ENCODE measurements at regions not wholly inside any gene's neighbourhood (a gene's known extent, or its start where the extent isn't known, plus 50 kb on each side); places are given as distances from the start of the nearest gene placed in this dataset.

DNA sequence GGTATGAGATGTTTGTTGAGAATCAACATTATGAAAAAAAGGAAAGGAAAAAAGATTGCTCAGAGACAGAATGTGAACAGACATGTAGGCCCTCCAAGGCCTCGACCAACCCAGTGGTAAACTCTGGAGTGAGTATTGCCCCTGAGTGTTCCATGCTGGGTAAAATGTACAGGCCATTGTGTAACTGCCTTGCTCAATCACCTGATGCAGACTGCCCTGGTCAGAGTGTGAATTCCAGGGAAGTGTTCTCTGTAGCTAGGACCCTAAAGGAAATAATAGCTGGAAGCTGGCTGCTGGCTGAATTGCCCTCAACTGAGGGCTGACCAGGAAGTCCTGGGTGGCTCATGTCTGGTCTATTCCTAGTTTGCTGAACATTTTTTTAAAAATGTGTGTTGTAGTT is 1081.4 kb upstream of the LRFN5 start:
- no peaks in the 10 kb centered on the region for H3K27me3 ChIP-seq (ENCODE audit: control insufficient read depth, insufficient read depth, low read length)
- H3K36me3 ChIP-seq (ENCODE audit: control insufficient read depth, insufficient read depth, low read length) = no peaks in the 10 kb centered on the region
- TF ChIP-seq, protein P1, sequence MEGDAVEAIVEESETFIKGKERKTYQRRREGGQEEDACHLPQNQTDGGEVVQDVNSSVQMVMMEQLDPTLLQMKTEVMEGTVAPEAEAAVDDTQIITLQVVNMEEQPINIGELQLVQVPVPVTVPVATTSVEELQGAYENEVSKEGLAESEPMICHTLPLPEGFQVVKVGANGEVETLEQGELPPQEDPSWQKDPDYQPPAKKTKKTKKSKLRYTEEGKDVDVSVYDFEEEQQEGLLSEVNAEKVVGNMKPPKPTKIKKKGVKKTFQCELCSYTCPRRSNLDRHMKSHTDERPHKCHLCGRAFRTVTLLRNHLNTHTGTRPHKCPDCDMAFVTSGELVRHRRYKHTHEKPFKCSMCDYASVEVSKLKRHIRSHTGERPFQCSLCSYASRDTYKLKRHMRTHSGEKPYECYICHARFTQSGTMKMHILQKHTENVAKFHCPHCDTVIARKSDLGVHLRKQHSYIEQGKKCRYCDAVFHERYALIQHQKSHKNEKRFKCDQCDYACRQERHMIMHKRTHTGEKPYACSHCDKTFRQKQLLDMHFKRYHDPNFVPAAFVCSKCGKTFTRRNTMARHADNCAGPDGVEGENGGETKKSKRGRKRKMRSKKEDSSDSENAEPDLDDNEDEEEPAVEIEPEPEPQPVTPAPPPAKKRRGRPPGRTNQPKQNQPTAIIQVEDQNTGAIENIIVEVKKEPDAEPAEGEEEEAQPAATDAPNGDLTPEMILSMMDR (IDR thresholded peaks at IDR 0.05; ENCODE audit: insufficient read depth, low read length, severe bottlenecking) = no peak
- H3K4me3 ChIP-seq (ENCODE audit: low read depth, low read length) = no peak overlapping the region
- DNase-seq (ENCODE audit: low read depth) (no peak), FAIRE-seq (no peak)

DNA sequence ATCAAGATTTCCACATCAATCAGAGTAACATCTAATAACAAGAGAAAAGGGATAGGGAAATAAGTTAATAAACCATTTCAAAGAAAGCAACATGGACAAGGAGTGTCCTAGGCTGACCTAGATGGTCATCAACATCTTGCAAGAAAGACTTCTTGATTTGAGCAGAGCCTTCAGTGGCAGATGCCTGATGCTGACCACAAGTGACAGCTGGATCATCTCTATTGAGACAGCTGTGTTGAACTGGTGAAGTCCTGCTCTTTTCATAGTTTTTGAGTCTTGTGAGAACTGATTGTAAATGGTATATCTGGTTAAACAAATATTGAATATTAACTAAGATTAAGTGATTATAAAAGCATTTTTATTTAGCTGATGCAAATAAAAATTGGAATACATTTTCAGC is 1083.6 kb upstream of the LRFN5 start:
- DNase-seq (ENCODE audit: low read depth) = no peak
- no peak for FAIRE-seq
- no peaks in the 10 kb centered on the region for H3K36me3 ChIP-seq (ENCODE audit: control insufficient read depth, insufficient read depth, low read length)
- H3K4me3 ChIP-seq (ENCODE audit: low read depth, low read length) = no peak overlapping the region
- TF ChIP-seq, protein P1 (IDR thresholded peaks at IDR 0.05; ENCODE audit: insufficient read depth, low read length, severe bottlenecking) = no peak
- H3K27me3 ChIP-seq (ENCODE audit: control insufficient read depth, insufficient read depth, low read length) = no peaks in the 10 kb centered on the region

DNA sequence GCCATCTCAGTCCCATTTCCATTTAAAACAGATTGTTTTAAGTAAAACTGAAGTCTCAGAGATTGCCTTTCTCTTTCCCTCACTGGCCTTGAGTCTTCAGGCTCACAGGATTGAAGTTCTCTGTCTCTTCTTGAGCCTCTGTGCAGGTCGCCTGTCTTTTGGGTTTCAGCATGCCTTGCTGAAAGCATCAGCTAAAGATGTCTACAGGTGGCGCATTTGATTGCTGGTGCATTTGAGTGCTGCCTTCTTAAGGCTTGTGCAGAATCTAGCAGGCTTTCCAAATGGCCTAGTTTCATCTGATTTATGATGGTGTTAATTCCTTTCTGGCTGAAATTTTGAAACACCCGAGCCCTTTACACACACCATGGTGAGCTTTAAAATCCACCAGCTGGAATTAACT is 1062.2 kb upstream of the FBXO33 start:
- no peak for DNase-seq (ENCODE audit: low read depth)
- H3K4me3 ChIP-seq (ENCODE audit: low read depth, low read length) = no peak overlapping the region
- FAIRE-seq = no peak
- H3K27me3 ChIP-seq (ENCODE audit: control insufficient read depth, insufficient read depth, low read length) = no peaks in the 10 kb centered on the region
- TF ChIP-seq, protein P1 (IDR thresholded peaks at IDR 0.05; ENCODE audit: insufficient read depth, low read length, severe bottlenecking) = no peak
- H3K36me3 ChIP-seq (ENCODE audit: control insufficient read depth, insufficient read depth, low read length) = no peaks in the 10 kb centered on the region

DNA sequence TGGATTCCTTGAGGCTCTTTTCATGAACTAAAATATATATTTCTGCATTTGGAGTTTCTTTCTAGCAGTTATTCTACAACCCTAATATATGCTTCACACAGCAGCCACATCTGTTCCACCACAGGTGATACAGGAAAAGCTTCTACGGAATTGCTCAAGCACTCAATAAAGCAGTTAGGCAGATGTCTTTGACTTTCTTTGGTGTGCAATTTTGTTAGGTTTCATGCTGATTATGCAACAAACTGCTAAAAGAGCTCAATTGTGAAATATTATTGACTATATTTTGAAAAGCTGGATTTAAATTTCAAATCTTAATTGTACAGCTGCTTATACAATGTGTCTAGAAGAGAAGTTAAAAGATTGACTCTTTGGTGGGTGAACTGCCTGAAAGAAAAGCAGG is 1055.6 kb upstream of the FBXO33 start:
- Histone ChIP-seq H3K27me3 (ENCODE audit: control insufficient read depth, insufficient read depth, low read length) (no peaks in the 10 kb centered on the region), H3K36me3 (ENCODE audit: control insufficient read depth, insufficient read depth, low read length) (no peaks in the 10 kb centered on the region), H3K4me3 (ENCODE audit: low read depth, low read length) (no peak overlapping the region)
- FAIRE-seq = no peak
- TF ChIP-seq, protein P1 (IDR thresholded peaks at IDR 0.05; ENCODE audit: insufficient read depth, low read length, severe bottlenecking) = no peak
- no peak for DNase-seq (ENCODE audit: low read depth)

DNA sequence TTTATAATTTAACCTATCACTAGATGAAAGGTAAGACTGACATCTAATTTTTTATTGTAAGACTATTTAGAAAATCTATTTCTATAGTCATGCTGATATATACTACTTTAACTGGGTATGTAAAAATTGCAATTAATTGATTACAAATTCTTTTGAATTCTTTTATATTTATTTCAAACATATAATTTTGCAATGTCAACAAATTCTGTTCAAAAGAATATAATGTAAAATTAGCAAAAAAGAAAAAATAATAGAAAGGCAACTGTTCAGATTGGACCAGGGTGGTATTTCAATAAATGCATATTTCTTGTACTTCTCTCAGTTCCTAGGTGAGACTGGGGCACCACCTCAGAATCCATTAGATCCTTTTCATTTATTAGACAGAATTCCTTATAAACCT is 1053.5 kb upstream of the FBXO33 start:
- Histone ChIP-seq H3K4me3 (ENCODE audit: low read depth, low read length) (no peak overlapping the region), H3K27me3 (ENCODE audit: control insufficient read depth, insufficient read depth, low read length) (no peaks in the 10 kb centered on the region), H3K36me3 (ENCODE audit: control insufficient read depth, insufficient read depth, low read length) (no peaks in the 10 kb centered on the region)
- FAIRE-seq (no peak), DNase-seq (ENCODE audit: low read depth) (no peak)
- TF ChIP-seq, protein P1 (IDR thresholded peaks at IDR 0.05; ENCODE audit: insufficient read depth, low read length, severe bottlenecking) = no peak

DNA sequence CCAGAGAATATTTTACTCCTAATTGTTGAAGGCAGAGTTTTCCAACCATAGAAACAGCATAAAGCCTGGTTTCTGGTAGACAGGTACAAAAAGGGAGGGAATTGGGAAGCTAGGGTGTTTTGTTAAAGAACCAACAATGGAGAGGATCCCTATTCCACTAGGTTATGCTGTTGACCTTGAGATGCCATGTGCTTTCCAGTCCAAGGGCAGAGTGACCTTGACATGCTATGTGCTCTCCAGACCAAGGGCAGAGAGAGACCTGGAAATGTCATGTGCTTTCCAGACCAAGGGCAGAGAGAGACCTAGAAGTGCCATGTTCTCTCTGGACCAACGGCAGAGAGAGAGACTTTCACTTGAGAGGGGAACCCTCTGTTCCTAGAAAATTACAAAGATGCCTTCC is 1043.8 kb upstream of the FBXO33 start:
- TF ChIP-seq, protein P1 (IDR thresholded peaks at IDR 0.05; ENCODE audit: insufficient read depth, low read length, severe bottlenecking) = no peak
- Histone ChIP-seq H3K4me3 (ENCODE audit: low read depth, low read length) (no peak overlapping the region), H3K36me3 (ENCODE audit: control insufficient read depth, insufficient read depth, low read length) (no peaks in the 10 kb centered on the region), H3K27me3 (ENCODE audit: control insufficient read depth, insufficient read depth, low read length) (no peaks in the 10 kb centered on the region)
- no peak for DNase-seq (ENCODE audit: low read depth)
- no peak for FAIRE-seq

Data from bronchial epithelial cell (primary cell).